ENCODE measurements at regions not wholly inside any gene's neighbourhood (a gene's known extent, or its start where the extent isn't known, plus 50 kb on each side); places are given as distances from the start of the nearest gene placed in this dataset.
A peak's percentile ranks its signal among the peaks of the same experiment; 100 is the strongest.

DNA sequence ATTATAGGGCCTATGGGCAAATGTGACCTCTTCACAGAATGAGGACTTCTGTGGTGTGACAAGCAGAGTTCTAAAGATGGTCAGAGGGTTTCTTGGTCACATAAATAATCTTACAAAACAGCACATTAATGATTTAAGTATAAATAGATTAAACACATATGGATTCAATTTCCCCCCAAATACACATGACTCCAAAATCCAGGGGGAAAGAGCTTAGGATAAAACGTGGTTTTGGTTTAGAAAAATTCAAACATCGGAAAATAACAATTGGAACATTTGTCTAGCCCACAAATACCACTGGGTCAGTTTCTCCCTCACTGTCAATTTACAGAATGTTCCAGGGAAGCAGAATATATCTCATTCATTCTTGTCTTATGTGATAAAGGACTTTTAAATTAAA is 283.1 kb downstream of the COG6 start:
- no peak for DNase-seq (ENCODE audit: low read depth in 2 of 2)

DNA sequence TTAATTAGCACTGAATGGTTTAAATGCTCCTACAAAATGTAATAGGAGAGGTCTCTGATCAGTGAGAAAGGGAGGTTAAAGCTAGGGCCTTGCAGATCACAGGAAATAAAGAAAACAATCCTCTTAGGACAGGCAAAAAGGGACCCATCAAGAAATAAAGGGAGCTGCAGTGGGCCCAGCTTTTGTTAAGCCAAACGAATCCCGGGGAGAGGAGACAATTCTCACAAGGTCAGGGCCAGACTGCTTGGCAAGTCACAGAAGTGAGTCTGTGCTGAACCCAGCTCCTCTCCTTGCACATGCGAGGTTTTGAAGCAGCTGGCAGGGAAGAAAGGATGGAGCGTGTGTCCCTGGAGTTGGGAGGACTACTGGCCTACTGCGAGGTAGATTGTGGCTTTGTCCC is 285.8 kb downstream of the COG6 start:
- DNase-seq (ENCODE audit: low read depth in 2 of 2) = no peak

DNA sequence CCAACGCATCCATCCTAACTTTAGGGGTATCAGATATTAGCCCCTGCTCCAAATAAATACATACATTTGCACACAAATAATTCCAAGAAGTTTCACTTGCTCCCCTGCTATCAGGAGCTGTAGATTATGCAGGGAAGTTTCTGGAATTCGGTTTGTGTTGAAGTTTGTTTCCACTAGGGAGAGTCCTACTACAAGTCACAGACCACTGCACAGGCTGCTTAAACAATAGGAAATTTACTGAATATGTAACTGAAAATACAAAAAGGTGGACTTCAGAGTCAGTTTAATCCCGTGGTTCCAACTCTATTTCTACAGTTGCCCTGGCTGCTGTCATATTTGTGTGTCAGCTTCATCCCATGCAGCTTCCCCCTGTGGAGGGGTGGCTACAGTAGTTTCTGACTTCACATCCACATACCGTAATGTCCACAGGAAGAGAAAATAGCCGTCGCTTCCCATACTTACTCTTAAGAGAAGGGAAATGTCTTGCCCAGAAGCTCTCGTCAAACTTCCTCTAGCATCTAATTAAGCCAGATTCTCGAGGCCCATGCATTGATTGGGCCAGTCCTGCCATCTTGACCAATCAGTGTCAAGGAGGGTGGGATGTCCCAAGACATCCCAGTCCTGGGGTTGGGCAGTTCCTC is 286.6 kb downstream of the COG6 start:
- no peak for DNase-seq (ENCODE audit: low read depth in 2 of 2)

DNA sequence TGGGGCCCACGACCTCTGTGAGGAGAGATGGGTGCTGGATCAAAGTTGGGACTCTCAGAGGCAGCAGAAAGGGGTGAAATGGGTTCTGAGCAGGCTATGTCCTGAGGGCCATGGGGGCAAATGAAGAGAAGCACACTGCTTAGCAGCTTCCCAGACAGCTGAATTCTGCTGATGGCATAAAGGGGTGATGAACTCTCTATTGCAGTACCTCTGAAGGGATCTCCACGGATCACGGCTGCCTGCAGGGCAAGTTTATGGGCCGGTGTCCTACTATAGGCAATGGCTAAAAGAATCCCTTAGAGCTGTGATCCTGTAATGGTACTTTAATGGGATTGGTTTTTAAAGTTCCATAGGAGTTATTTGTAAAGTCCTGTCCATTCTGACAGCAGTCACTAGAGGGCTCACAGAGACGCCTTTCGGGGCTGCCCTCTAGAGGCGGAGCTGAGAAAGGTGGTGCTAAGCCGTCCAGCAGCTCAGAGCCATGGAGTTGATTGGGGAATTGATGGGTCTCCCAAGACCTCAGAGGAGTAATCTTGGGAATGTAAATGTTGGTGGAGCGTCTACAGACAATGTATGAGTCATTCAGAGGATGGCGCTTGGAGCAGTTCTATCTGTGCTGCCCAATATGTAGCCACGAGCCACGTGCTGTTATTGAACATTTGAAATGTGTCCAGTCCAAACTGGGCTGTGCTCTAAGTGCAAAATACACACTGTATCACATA is 287.3 kb downstream of the COG6 start:
- DNase-seq (ENCODE audit: low read depth in 2 of 2) = peak; percentile 46

DNA sequence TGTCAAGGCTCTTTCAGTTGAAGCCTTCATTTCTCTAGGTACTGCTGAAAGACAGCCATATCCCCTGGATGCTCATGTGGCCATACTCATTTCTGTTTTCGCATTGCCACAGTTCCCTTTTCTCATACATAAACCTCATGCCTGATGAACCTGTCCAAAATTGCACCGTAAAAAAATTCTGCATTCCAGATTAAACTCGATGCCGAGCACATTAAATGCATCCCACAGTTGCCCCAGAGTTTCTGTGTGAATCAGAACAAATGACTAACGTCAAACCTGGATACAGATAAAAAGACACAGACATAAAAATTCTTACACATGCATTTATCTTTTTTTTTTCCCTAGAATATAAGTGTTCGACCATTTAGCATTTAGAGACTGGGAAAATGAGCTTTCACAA is 288.2 kb downstream of the COG6 start:
- DNase-seq (ENCODE audit: low read depth in 2 of 2) = no peak

- DNase-seq (ENCODE audit: low read depth in 2 of 2) = no peak
Measured at GRCh38 chr13:39945226-39945625, 289.8 kb downstream of the COG6 start.

DNA sequence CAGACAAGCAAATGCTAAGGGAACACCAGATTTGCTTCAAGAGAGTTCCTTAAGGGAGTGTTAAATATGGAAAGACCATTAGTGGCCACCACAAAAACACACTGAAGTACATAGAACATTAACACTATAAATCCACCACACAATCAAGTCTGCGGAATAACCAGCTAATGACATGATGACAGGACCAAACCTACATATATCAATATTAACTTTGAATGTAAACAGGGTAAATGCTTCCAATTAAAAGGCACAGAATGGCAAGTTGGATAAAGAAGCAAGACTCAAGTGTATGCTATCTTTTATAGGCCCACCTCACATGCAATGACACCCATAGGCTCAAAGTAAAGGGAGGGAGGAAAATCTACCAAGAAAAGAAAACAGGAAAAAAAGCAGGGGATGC is 291.3 kb downstream of the COG6 start:
- DNase-seq (ENCODE audit: low read depth in 2 of 2) = no peak

GRCh38 chr13:39951301-39951700 is 295.8 kb downstream of the COG6 start:
- no peak for DNase-seq (ENCODE audit: low read depth in 2 of 2)

GRCh38 chr13:39952249-39953233 is 297.1 kb downstream of the COG6 start:
- no peak for DNase-seq (ENCODE audit: low read depth in 2 of 2)

- DNase-seq (ENCODE audit: low read depth in 2 of 2) = no peak
Measured at GRCh38 chr13:39954476-39954875, 299.0 kb downstream of the COG6 start.

- DNase-seq (ENCODE audit: low read depth in 2 of 2) = no peak
Measured at GRCh38 chr13:39955560-39955959, 300.1 kb downstream of the COG6 start.

GRCh38 chr13:39956036-39956435 is 300.6 kb downstream of the COG6 start:
- DNase-seq (ENCODE audit: low read depth in 2 of 2) = no peak

DNA sequence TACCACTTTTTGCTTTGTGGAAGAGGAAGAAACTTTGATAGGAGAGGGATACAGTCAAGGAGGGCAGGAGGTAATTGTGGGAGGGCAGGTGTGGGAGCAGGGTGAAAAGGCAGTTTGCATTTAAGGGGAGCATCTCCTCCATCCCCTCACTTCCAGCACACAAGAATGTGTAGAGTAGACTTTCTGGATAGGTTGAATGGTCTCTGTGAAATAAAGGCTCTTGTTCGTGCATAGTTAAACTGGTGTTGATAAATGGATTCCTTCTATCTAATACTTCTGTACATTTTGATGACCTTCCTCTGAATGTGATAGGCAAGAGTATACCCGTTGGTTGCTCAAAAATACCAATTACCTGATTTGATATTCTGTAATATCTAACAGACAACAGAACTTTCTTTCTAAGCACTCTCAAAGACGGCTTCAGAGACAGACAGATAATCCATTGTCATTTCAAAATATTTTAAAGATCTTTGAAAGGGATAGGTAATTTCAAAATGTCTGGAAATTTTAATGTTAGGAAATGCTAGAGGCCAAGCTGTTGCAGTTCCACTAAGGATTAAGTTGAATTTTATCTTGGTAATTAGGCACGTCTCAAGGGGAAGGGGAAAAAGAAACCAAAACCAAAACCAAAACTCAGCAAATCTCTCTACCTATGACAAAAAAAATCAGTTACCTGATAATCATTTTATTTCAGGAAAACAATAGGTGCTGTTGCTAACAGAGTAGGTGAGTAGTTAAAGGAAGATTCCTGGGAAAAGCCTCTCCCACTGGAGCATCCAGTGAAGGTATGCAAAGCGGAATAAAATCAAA is 302.6 kb downstream of the COG6 start:
- no peak for DNase-seq (ENCODE audit: low read depth in 2 of 2)

GRCh38 chr13:39959497-39960144 is 304.2 kb downstream of the COG6 start:
- DNase-seq (ENCODE audit: low read depth in 2 of 2) = no peak

DNA sequence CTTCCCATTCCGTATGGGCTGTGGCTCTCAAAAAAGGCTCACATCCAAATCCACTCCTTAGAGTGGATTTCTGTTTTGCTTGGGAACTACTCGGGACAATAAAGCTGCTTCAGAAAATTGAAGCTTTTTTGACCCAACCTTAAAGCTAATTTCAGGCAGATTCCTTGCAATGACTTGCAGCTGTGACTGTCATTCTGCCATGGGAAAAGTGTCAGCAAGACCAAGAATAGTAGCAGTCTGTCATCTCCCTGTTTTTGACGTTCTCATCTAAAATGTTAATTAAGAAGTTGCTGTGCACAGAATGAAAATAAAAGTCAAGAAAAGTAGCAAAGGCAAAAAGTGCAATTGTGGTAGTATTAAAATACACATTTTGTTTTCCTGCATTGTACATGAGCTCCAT is 304.7 kb downstream of the COG6 start:
- DNase-seq (ENCODE audit: low read depth in 2 of 2) = no peak

DNA sequence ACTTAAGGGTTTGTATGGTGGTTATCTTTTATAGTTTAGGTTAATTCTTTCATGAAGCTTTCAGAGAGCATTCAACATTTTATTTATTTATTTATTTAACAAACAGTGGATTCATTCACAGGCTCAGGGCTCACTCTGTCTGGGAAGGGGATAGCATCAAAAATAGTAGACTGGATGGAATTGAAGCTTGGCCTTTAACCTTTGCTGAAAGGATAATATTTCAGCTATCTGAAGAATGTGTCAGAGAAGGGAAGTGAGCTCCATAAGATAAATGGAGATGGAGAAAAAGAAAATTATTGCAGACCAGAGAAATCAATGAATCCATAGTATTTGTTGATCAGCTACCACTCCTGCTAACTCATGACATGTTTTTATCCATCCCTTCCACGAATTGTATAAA is 305.6 kb downstream of the COG6 start:
- no peak for DNase-seq (ENCODE audit: low read depth in 2 of 2)

DNA sequence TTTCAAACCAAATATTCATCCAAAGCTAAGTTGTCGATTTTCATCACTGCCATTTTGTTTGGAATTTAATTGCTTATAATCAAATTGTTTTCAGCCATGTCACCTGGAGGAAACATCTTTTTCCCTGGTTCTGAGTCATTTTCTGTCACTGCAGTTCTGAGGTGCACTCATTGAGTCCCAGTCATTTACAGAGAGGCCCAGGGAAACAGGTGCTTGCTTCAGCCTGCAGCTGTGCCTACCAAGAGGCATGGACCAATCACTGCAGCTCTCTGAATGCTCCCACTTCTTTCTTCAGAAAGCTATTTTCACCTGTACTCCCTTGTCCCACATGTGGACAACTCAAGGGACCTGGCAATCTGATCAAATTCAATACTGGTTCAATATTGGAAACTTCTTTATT is 308.1 kb downstream of the COG6 start:
- DNase-seq (ENCODE audit: low read depth in 2 of 2) = no peak

DNA sequence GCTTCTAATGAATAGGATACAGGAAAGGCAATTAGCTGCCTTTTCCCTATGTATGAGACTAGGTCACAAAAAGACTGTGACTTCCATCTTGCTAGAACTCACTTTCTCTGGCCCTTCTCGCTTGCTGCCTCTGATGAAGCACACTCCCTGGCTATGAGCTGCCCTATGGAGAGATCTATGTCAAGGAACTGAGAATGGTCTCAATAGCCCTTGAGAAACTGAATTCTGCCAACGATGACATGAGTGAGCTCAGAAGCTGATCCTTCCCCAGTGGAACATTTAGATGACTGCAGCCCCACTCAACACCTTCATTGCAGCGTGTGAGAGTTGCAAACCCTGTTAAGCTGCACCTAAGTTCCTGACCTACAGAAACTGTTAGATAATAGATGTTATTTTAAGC is 309.8 kb downstream of the COG6 start:
- no peak for DNase-seq (ENCODE audit: low read depth in 2 of 2)

GRCh38 chr13:39967199-39967959 is 311.9 kb downstream of the COG6 start:
- no peak for DNase-seq (ENCODE audit: low read depth in 2 of 2)
